Fibroblast of lung (primary cell): ENCODE measurements at regions not wholly inside any gene's neighbourhood (a gene's known extent, or its start where the extent isn't known, plus 50 kb on each side); places are given as distances from the start of the nearest gene placed in this dataset.

ENCODE experiments used
- CTCF ChIP-seq, 2 donors: IDR thresholded peaks in 1 of 2; conservative IDR thresholded peaks in 1 of 2; 1 replicate in 1 of 2; 2 replicates in 1 of 2; pipeline ENCODE4 v1.5.1; 2011 to 2012; ENCODE audit warnings: low read length in 2 of 2, control low read depth in 1 of 2, inconsistent platforms in 1 of 2, low read depth in 1 of 2, mild to moderate bottlenecking in 1 of 2
- EZH2 ChIP-seq: IDR thresholded peaks from 2 replicates; pipeline ENCODE4 v1.5.1; 2012; ENCODE audit warnings: low read length, control low read depth, mild to moderate bottlenecking; ENCODE audit errors: missing control alignments

GRCh38 chr4:128363966-128364365 is 76.4 kb upstream of the PGRMC2 start:
- TF ChIP-seq CTCF (conservative IDR thresholded peaks at IDR 0.05 in 1 of 2, IDR thresholded peaks at IDR 0.05 in 1 of 2; ENCODE audit: low read depth in 1 of 2, low read length in 2 of 2) = no peak
- no peak for TF ChIP-seq EZH2
